ENCODE measurements at regions not wholly inside any gene's neighbourhood (a gene's known extent, or its start where the extent isn't known, plus 50 kb on each side); places are given as distances from the start of the nearest gene placed in this dataset.
A peak's percentile ranks its signal among the peaks of the same experiment; 100 is the strongest.

- no peak for DNase-seq
Measured at GRCh38 chr1:30280572-30280971, 442.8 kb downstream of the MATN1 start.

- no peak for DNase-seq
Measured at GRCh38 chr1:30277911-30278310, 445.5 kb downstream of the MATN1 start.

- DNase-seq, result no peak
Measured at GRCh38 chr1:30277415-30277814, 446.0 kb downstream of the MATN1 start.

- DNase-seq, result no peak
Measured at GRCh38 chr1:30275926-30276764, 447.2 kb downstream of the MATN1 start.

GRCh38 chr1:30274976-30275621, 448.3 kb downstream of the MATN1 start:
- peak; percentile 51 for DNase-seq

GRCh38 chr1:30274173-30274970, 449.0 kb downstream of the MATN1 start:
- no peak for DNase-seq

- DNase-seq, result no peak
Measured at GRCh38 chr1:30273456-30273855, 449.9 kb downstream of the MATN1 start.

- DNase-seq, result no peak
Measured at GRCh38 chr1:30273021-30273325, 450.4 kb downstream of the MATN1 start.

- DNase-seq, result no peak
Measured at GRCh38 chr1:30272277-30273020, 450.9 kb downstream of the MATN1 start.

- DNase-seq, result no peak
Measured at GRCh38 chr1:30271401-30272276, 451.7 kb downstream of the MATN1 start.

GRCh38 chr1:30270461-30270860, 452.9 kb downstream of the MATN1 start:
- DNase-seq, result no peak

- DNase-seq, result no peak
Measured at GRCh38 chr1:30268923-30269666, 454.3 kb downstream of the MATN1 start.

- no peak for DNase-seq
Measured at GRCh38 chr1:30267856-30268255, 455.5 kb downstream of the MATN1 start.

GRCh38 chr1:30267046-30267445, 456.3 kb downstream of the MATN1 start:
- no peak for DNase-seq

GRCh38 chr1:30265127-30266070, 458.0 kb downstream of the MATN1 start:
- DNase-seq, result no peak

GRCh38 chr1:30264672-30265025, 458.7 kb downstream of the MATN1 start:
- no peak for DNase-seq

- DNase-seq, result no peak
Measured at GRCh38 chr1:30263888-30264671, 459.3 kb downstream of the MATN1 start.

GRCh38 chr1:30263405-30263804, 460.0 kb downstream of the MATN1 start:
- no peak for DNase-seq

GRCh38 chr1:30262158-30262557, 461.2 kb downstream of the MATN1 start:
- no peak for DNase-seq
